Activated T-helper 1 cell treated with anti-CD3 and anti-CD28 coated beads, Interleukin-12 subunit alpha, Interleukin-12 subunit beta, Interleukin-2, Interleukin-4 antibody, amounts not matched to agents 30 ng/mL and 10 ng/mL and 1 ng/mL, durations not matched to agents 14 hours and 24 hours and 36 hours (primary cell): ENCODE measurements at regions not wholly inside any gene's neighbourhood (a gene's known extent, or its start where the extent isn't known, plus 50 kb on each side); places are given as distances from the start of the nearest gene placed in this dataset.

Experiments
- DNase-seq: peaks from one replicate; pipeline ENCODE4 v3.0.0; 2021; ENCODE audit warnings: low spot score
- H3K27ac Mint-ChIP-seq: one replicate; pipeline ENCODE4 v1.8.0; 2021; ENCODE audit warnings: mild to moderate bottlenecking, mixed read lengths
- H3K27me3 Mint-ChIP-seq: one replicate; pipeline ENCODE4 v1.8.0; 2022; ENCODE audit warnings: mild to moderate bottlenecking, moderate library complexity, mixed read lengths; ENCODE audit not compliant: insufficient read depth
- H3K36me3 Mint-ChIP-seq: one replicate; pipeline ENCODE4 v1.8.0; 2021; ENCODE audit warnings: low read depth, mixed read lengths
- H3K4me1 Mint-ChIP-seq: one replicate; pipeline ENCODE4 v1.8.0; 2021; ENCODE audit warnings: low read depth, mixed read lengths
- H3K4me3 Mint-ChIP-seq: one replicate; pipeline ENCODE4 v1.8.0; 2021; ENCODE audit warnings: mild to moderate bottlenecking, moderate library complexity, mixed read lengths
- H3K9me3 Mint-ChIP-seq: one replicate; pipeline ENCODE4 v1.8.0; 2021; ENCODE audit warnings: mixed read lengths
- intact Hi-C: fragments of 100-400 bp; cut with micrococcal nuclease; formaldehyde crosslinking; loops from one replicate; pipeline ENCODE4 v1.15.1; 2024

- H3K27me3 Mint-ChIP-seq, result peaks cover 5% of the 10 kb centered on the region
- no peaks in the 10 kb centered on the region for H3K36me3 Mint-ChIP-seq
- no peaks in the 10 kb centered on the region for H3K4me1 Mint-ChIP-seq
- H3K4me3 Mint-ChIP-seq, result no peak overlapping the region
- intact Hi-C loops, result loop anchor here (10.0 kb wide), 1 partner anchor 729 kb away; no protein-coding TSS in a partner anchor
- H3K9me3 Mint-ChIP-seq, result no peaks in the 10 kb centered on the region
- no peak overlapping the region for H3K27ac Mint-ChIP-seq
- DNase-seq, result no peak
Observed at GRCh38 chr16:86783636-86784626, 205.6 kb downstream of the FOXL1 start.

GRCh38 chr16:86786338-86786737 is 208.0 kb downstream of the FOXL1 start:
- Mint-ChIP-seq H3K36me3 (no peaks in the 10 kb centered on the region), H3K27me3 (peaks cover 4% of the 10 kb centered on the region), H3K9me3 (no peaks in the 10 kb centered on the region), H3K4me1 (no peaks in the 10 kb centered on the region), H3K4me3 (no peak overlapping the region), H3K27ac (no peak overlapping the region)
- no peak for DNase-seq
- intact Hi-C loops, result loop anchor here (10.0 kb wide), 1 partner anchor 732 kb away; no protein-coding TSS in a partner anchor

GRCh38 chr16:86786994-86787393 is 208.6 kb downstream of the FOXL1 start:
- DNase-seq, result no peak
- Mint-ChIP-seq H3K4me1 (no peaks in the 10 kb centered on the region), H3K27ac (no peak overlapping the region), H3K27me3 (peaks cover 4% of the 10 kb centered on the region), H3K4me3 (no peak overlapping the region), H3K9me3 (no peaks in the 10 kb centered on the region), H3K36me3 (no peaks in the 10 kb centered on the region)
- intact Hi-C loops, result loop anchor here (10.0 kb wide), 1 partner anchor 732 kb away; no protein-coding TSS in a partner anchor

DNA sequence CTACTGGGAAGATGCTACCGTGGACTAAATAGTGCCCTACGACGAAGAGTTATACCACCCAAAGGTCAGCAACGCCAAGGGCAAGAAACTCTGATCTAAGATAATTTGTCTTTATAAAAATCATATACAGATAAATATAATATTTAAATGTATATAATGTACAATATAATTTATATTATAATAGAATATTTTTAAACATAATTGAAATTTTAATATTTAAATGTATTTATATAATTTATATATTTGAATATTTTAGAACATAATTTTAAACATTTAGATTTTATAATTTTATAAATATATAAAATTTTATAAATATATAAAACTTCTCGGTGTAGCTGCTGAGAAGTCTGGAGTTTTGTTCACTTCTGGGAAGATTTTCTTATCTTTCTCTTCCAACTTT is 209.2 kb downstream of the FOXL1 start:
- H3K9me3 Mint-ChIP-seq, result no peaks in the 10 kb centered on the region
- no peak for DNase-seq
- H3K36me3 Mint-ChIP-seq, result no peaks in the 10 kb centered on the region
- peaks cover 4% of the 10 kb centered on the region for H3K27me3 Mint-ChIP-seq
- H3K27ac Mint-ChIP-seq, result no peak overlapping the region
- H3K4me1 Mint-ChIP-seq, result no peaks in the 10 kb centered on the region
- H3K4me3 Mint-ChIP-seq, result no peak overlapping the region
- intact Hi-C loops, result loop anchor here (10.0 kb wide), 1 partner anchor 733 kb away; no protein-coding TSS in a partner anchor

GRCh38 chr16:86789621-86790051 is 211.3 kb downstream of the FOXL1 start:
- Mint-ChIP-seq H3K27ac (no peak overlapping the region), H3K36me3 (no peaks in the 10 kb centered on the region), H3K27me3 (peaks cover 4% of the 10 kb centered on the region), H3K4me3 (no peak overlapping the region), H3K4me1 (no peaks in the 10 kb centered on the region), H3K9me3 (no peaks in the 10 kb centered on the region)
- intact Hi-C loops, result loop anchor here (10.0 kb wide), 1 partner anchor 735 kb away; no protein-coding TSS in a partner anchor
- DNase-seq, result no peak

GRCh38 chr16:86791287-86792035 is 213.1 kb downstream of the FOXL1 start:
- Mint-ChIP-seq H3K4me1 (no peaks in the 10 kb centered on the region), H3K27me3 (peaks cover 8% of the 10 kb centered on the region), H3K36me3 (no peaks in the 10 kb centered on the region), H3K9me3 (no peaks in the 10 kb centered on the region), H3K4me3 (no peak overlapping the region), H3K27ac (no peak overlapping the region)
- no peak for DNase-seq
- intact Hi-C loops, result no loop called here

GRCh38 chr16:86794216-86794864 is 216.0 kb downstream of the FOXL1 start:
- no peaks in the 10 kb centered on the region for H3K4me1 Mint-ChIP-seq
- no peak for DNase-seq

GRCh38 chr16:86797700-86798099 is 219.4 kb downstream of the FOXL1 start:
- H3K4me3 Mint-ChIP-seq, result no peak overlapping the region
- no peaks in the 10 kb centered on the region for H3K9me3 Mint-ChIP-seq
- intact Hi-C loops, result no loop called here
- no peak overlapping the region for H3K27ac Mint-ChIP-seq
- no peak for DNase-seq
- H3K27me3 Mint-ChIP-seq, result peaks cover 13% of the 10 kb centered on the region
- H3K4me1 Mint-ChIP-seq, result no peaks in the 10 kb centered on the region
- H3K36me3 Mint-ChIP-seq, result no peaks in the 10 kb centered on the region

More at GRCh38 chr16:86794216-86794864, 216.0 kb downstream of the FOXL1 start:
- Mint-ChIP-seq H3K9me3 (no peaks in the 10 kb centered on the region), H3K36me3 (no peaks in the 10 kb centered on the region), H3K4me3 (no peak overlapping the region), H3K27ac (no peak overlapping the region), H3K27me3 (peaks cover 10% of the 10 kb centered on the region)
- intact Hi-C loops, result no loop called here

GRCh38 chr16:86798247-86799041 is 220.1 kb downstream of the FOXL1 start:
- Mint-ChIP-seq H3K36me3 (no peaks in the 10 kb centered on the region), H3K27ac (no peak overlapping the region), H3K4me3 (no peak overlapping the region), H3K4me1 (no peaks in the 10 kb centered on the region), H3K27me3 (peaks cover 13% of the 10 kb centered on the region), H3K9me3 (no peaks in the 10 kb centered on the region)
- intact Hi-C loops, result no loop called here
- no peak for DNase-seq

DNA sequence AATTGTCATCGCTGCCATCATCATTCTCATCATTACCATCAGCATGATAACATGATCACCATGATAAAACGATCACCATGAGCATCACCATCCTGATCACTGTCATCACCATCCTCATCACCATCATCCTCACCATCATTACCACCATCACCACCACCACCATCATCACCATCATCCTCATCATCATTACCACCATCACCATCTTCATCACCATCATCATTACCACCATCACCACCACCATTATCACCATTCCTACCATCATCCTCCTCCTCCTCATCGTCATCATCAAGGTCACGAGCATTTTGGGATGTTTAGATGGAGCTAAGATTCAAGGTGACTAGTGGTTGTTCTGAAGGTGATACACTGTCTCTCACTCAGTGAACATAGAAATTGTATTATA is 221.0 kb downstream of the FOXL1 start:
- no peaks in the 10 kb centered on the region for H3K4me1 Mint-ChIP-seq
- H3K9me3 Mint-ChIP-seq, result no peaks in the 10 kb centered on the region
- H3K27me3 Mint-ChIP-seq, result peaks cover 13% of the 10 kb centered on the region
- DNase-seq, result no peak
- no peaks in the 10 kb centered on the region for H3K36me3 Mint-ChIP-seq
- H3K4me3 Mint-ChIP-seq, result no peak overlapping the region
- intact Hi-C loops, result no loop called here
- no peak overlapping the region for H3K27ac Mint-ChIP-seq

DNA sequence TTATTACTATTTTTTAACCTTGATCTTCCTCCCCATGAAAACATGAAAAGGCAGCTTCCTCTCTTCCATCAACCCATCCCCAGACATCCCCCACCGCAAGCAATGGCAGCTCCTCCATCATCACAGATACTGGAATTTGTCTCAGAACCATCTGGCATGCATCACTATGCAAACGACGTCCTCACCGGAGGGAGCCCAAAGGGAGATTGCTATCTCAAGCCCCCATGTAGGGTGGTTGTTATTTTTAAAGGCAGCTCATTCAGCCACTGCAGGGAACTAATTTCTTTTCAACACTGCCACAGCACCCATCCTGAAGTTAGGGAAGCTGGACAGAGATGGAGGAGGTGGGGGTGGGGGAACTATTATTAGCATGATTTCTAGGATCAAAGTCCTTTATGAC is 222.5 kb downstream of the FOXL1 start:
- no peaks in the 10 kb centered on the region for H3K36me3 Mint-ChIP-seq
- intact Hi-C loops, result no loop called here
- H3K4me3 Mint-ChIP-seq, result no peak overlapping the region
- H3K27ac Mint-ChIP-seq, result no peak overlapping the region
- H3K4me1 Mint-ChIP-seq, result no peaks in the 10 kb centered on the region
- DNase-seq, result no peak
- no peaks in the 10 kb centered on the region for H3K9me3 Mint-ChIP-seq
- H3K27me3 Mint-ChIP-seq, result peaks cover 9% of the 10 kb centered on the region

- no peaks in the 10 kb centered on the region for H3K36me3 Mint-ChIP-seq
- no peaks in the 10 kb centered on the region for H3K9me3 Mint-ChIP-seq
- H3K4me1 Mint-ChIP-seq, result no peaks in the 10 kb centered on the region
- peaks cover 9% of the 10 kb centered on the region for H3K27me3 Mint-ChIP-seq
- no peak overlapping the region for H3K4me3 Mint-ChIP-seq
- intact Hi-C loops, result no loop called here
- no peak for DNase-seq
- H3K27ac Mint-ChIP-seq, result no peak overlapping the region
Observed at GRCh38 chr16:86802013-86802412, 223.7 kb downstream of the FOXL1 start.
